GM21723 (cell line): ENCODE measurements at regions not wholly inside any gene's neighbourhood (a gene's known extent, or its start where the extent isn't known, plus 50 kb on each side); places are given as distances from the start of the nearest gene placed in this dataset.

ENCODE experiments used
- ATAC-seq: cut with Tn5 transposase; IDR thresholded peaks from one replicate; pipeline ENCODE4 v1.9.1; 2021; ENCODE audit warnings: mild to moderate bottlenecking, moderate library complexity; ENCODE audit not compliant: unreplicated experiment

DNA sequence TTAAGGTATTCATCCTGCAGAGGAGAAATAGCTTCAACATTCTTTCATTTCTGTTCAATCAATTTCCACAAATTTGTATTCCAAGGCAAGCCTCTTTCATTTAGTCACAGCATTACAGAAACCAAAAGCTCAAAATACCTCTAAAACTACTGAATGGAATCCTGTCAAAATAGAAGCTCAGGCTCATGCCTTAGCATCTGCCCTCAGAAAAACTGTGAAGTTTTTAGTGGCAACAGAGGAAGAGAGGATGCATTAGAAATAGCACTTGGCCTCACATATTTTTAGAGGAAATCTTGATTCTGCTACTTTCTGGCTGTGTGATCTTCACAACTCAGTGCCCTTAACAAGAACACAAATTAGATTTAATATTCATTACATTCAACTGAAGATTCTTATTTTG, 69.1 kb upstream of the GALNT13 start:
- no peak for ATAC-seq

- no peak for ATAC-seq
Observed at GRCh38 chr2:153808679-153809078, 63.0 kb upstream of the GALNT13 start.

- no peak for ATAC-seq
Observed at GRCh38 chr2:153811516-153811915, 60.2 kb upstream of the GALNT13 start.

GRCh38 chr2:153812632-153813031, 59.1 kb upstream of the GALNT13 start:
- no peak for ATAC-seq

GRCh38 chr2:153818242-153818641, 53.5 kb upstream of the GALNT13 start:
- ATAC-seq = no peak

GRCh38 chr2:153819074-153819473, 52.6 kb upstream of the GALNT13 start:
- no peak for ATAC-seq

- no peak for ATAC-seq
Observed at GRCh38 chr2:153819501-153819900, 52.2 kb upstream of the GALNT13 start.
